ENCODE measurements at regions not wholly inside any gene's neighbourhood (a gene's known extent, or its start where the extent isn't known, plus 50 kb on each side); places are given as distances from the start of the nearest gene placed in this dataset.

DNA sequence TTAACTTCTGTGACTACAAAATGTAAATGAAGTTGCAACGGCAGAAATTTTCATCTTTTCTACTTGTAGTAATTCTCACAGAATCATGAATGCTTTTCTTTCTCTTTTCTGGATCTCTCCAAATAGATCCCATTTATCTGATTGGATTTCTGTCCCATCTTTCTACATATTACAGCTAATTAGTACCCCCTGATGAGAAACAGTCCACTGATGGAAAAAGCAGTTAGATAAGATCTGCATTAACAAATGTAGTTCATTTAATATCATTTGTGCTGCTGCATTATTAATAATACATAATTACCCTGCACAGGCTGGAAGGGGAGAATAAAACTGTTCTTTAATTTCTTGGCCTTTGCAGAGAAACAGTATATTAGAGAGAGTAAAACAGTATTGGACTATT lies 289.3 kb downstream of the TTLL7 start:
- TF ChIP-seq, protein P1, sequence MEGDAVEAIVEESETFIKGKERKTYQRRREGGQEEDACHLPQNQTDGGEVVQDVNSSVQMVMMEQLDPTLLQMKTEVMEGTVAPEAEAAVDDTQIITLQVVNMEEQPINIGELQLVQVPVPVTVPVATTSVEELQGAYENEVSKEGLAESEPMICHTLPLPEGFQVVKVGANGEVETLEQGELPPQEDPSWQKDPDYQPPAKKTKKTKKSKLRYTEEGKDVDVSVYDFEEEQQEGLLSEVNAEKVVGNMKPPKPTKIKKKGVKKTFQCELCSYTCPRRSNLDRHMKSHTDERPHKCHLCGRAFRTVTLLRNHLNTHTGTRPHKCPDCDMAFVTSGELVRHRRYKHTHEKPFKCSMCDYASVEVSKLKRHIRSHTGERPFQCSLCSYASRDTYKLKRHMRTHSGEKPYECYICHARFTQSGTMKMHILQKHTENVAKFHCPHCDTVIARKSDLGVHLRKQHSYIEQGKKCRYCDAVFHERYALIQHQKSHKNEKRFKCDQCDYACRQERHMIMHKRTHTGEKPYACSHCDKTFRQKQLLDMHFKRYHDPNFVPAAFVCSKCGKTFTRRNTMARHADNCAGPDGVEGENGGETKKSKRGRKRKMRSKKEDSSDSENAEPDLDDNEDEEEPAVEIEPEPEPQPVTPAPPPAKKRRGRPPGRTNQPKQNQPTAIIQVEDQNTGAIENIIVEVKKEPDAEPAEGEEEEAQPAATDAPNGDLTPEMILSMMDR (IDR thresholded peaks at IDR 0.05; ENCODE audit: low read depth, low read length), result no peak
- no peak for DNase-seq (ENCODE audit: extremely low read depth, low read depth)

- no peak for DNase-seq (ENCODE audit: extremely low read depth, low read depth)
- TF ChIP-seq, protein P1 (IDR thresholded peaks at IDR 0.05; ENCODE audit: low read depth, low read length), result no peak
These were observed 292.5 kb downstream of the TTLL7 start for GRCh38 chr1:83706354-83706938.

DNA sequence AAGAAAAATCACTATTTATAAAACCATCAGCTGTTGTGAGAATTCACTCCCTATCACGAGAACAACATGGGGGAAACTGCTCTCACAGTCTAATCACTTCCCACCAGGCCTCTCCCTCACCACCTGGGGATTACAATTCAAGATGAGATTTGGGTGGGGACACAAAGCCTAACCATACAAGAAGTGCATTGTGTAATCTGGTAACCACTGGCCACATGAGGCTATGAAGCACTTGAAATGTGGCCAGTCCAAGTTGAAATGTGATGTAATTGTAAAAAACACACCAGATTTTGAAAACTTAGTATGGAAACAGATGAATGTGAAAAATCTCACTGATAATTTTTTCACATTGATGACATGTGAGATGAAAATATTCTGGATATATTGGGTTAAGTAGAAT lies 293.8 kb downstream of the TTLL7 start:
- TF ChIP-seq, protein P1 (IDR thresholded peaks at IDR 0.05; ENCODE audit: low read depth, low read length), result no peak
- DNase-seq (ENCODE audit: extremely low read depth, low read depth), result no peak

DNA sequence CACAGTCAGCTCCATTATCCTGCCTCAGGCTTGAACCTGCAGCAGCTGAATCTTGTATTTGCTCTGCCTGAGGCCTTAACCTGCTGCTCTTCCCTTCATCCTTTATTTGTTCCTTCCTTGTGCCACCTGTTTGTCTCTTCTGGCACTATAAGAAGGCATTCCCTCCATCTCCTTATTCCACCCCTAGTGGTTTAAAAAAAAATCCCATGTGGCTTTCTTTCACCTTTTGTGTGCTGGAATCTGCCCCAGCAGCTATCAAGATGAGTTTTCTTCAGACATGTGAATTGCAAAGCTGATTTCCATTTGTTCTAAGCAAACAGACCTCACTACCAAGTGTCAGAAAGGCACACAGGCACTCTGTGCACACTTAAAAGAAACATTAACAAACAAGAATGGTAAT lies 294.6 kb downstream of the TTLL7 start:
- TF ChIP-seq, protein P1 (IDR thresholded peaks at IDR 0.05; ENCODE audit: low read depth, low read length), result no peak
- no peak for DNase-seq (ENCODE audit: extremely low read depth, low read depth)

DNA sequence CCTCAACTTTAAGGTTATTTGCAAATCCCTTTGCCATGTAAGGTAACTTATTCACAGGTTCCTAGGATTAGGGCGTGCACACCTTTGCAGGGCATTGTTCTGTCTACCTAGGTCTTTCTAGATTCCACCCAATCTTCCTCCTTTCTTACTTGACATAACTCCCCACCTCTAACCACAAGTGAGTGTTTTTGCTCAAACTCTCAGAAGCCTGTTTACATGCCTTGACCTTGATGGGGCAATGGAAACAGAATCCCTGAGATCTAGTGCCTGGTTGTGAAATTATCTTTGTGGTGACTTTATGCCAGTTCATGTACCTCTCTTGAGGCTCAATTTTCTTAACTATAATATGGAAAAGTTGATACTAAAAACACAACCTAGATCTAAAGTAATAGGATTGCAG lies 296.6 kb downstream of the TTLL7 start:
- DNase-seq (ENCODE audit: extremely low read depth, low read depth), result no peak
- TF ChIP-seq, protein P1 (IDR thresholded peaks at IDR 0.05; ENCODE audit: low read depth, low read length), result no peak

- no peak for DNase-seq (ENCODE audit: extremely low read depth, low read depth)
- TF ChIP-seq, protein P1 (IDR thresholded peaks at IDR 0.05; ENCODE audit: low read depth, low read length), result no peak
These were observed 297.6 kb downstream of the TTLL7 start for GRCh38 chr1:83701355-83701754.

- DNase-seq (ENCODE audit: extremely low read depth, low read depth), result no peak
- TF ChIP-seq, protein P1 (IDR thresholded peaks at IDR 0.05; ENCODE audit: low read depth, low read length), result no peak
These were observed 300.3 kb downstream of the TTLL7 start for GRCh38 chr1:83698644-83699043.

Data from AG09319 (cell line).